K562 (cell line): ENCODE measurements at regions not wholly inside any gene's neighbourhood (a gene's known extent, or its start where the extent isn't known, plus 50 kb on each side); places are given as distances from the start of the nearest gene placed in this dataset.

Experiments
- ATAC-seq: fragments of 200-7000 bp; cut with Tn5 transposase; 3 replicates; pipeline ENCODE4 v1.9.1; 2020; ENCODE audit warnings: moderate library complexity
- BruUV-seq: library from RNA; stranded (reverse); fragments of 400-500 nt; replicated peaks from 2 replicates; lab custom pipeline; 2021; lab: Mats Ljungman, UMichigan
- CTCF ChIA-PET: fragments of 300-600 bp; formaldehyde crosslinking; extraction: SDS; loops from one replicate; lab custom pipeline; 2021; ENCODE audit warnings: low intra/inter-chr PET ratio; lab: Yijun Ruan, JAX
- POLR2A ChIA-PET: fragments of 300-600, 350-650 bp; sonication (Branson Sonifier 250); formaldehyde crosslinking; extraction: SDS; loops from one replicate; lab custom pipeline; 2021; ENCODE audit warnings: antibody characterized with exemption, inconsistent platforms; lab: Yijun Ruan, JAX
- DNase-seq, 4 experiments: peaks; one replicate each; pipeline versions ENCODE4 v3.0.0 to v3.0.0-alpha.2; 2011 to 2018; ENCODE audit warnings: low spot score in 3 of 4, mixed read lengths in 3 of 4; ENCODE audit errors: extremely low read depth in 1 of 4
- FAIRE-seq: peaks from 2 replicates; lab custom pipeline; 2011; peaks lifted over from hg19 to GRCh38; lab: Jason Lieb, UNC
- H2AFZ ChIP-seq: 2 replicates; pipeline ENCODE4 v1.6.0; 2011; ENCODE audit warnings: low read depth, low read length, control low read depth, inconsistent platforms
- H3K27ac ChIP-seq: fragments of 200-600 bp; 3 replicates; pipeline ENCODE4 v1.8.0; 2011; ENCODE audit warnings: low read depth, mild to moderate bottlenecking, control low read depth, inconsistent platforms, low read length, moderate library complexity, mixed read lengths; ENCODE audit errors: extremely low read depth
- H3K27me3 ChIP-seq, 2 experiments: fragments of 300-600 bp in 1 of 2; 2 replicates in 1 of 2; 3 replicates in 1 of 2; pipeline versions ENCODE4 v1.6.0 to v1.8.0; 2011; ENCODE audit warnings: inconsistent platforms in 2 of 2, low read length in 2 of 2, mild to moderate bottlenecking in 1 of 2, mixed read lengths in 1 of 2, moderate library complexity in 1 of 2; ENCODE audit not compliant: control insufficient read depth in 2 of 2, insufficient read depth in 2 of 2
- H3K36me3 ChIP-seq: fragments of 300-600 bp; 3 replicates; pipeline ENCODE4 v1.8.0; 2011; ENCODE audit warnings: mild to moderate bottlenecking, low read length, inconsistent platforms; ENCODE audit not compliant: control insufficient read depth, insufficient read depth
- H3K4me1 ChIP-seq, 2 experiments: fragments of 200-600 bp in 1 of 2; replicated peaks in 1 of 2; 2 replicates in 1 of 2; 3 replicates in 1 of 2; pipeline versions ENCODE4 v1.5.1 to v1.8.0; 2011; ENCODE audit warnings: inconsistent platforms in 2 of 2, low read length in 2 of 2, mild to moderate bottlenecking in 1 of 2, mixed read lengths in 1 of 2, moderate library complexity in 1 of 2; ENCODE audit not compliant: control insufficient read depth in 2 of 2, insufficient read depth in 2 of 2
- H3K4me2 ChIP-seq: 2 replicates; pipeline ENCODE4 v1.6.1; 2011; ENCODE audit warnings: low read length, control low read depth, inconsistent platforms, mixed read lengths; ENCODE audit not compliant: insufficient read depth
- H3K4me3 ChIP-seq: fragments of 200-600 bp; sonication (generic), shearing (Covaris generic); 2 replicates; pipeline ENCODE4 v1.5.1; 2016; ENCODE audit warnings: control low read depth, inconsistent platforms
- H3K79me2 ChIP-seq: fragments of 200-600 bp; 3 replicates; pipeline ENCODE4 v1.8.0; 2011; ENCODE audit warnings: low read length, inconsistent platforms; ENCODE audit not compliant: control insufficient read depth, insufficient read depth
- H3K9ac ChIP-seq, 2 experiments: 2 replicates each; pipeline versions ENCODE4 v1.6.0 to v1.6.1; 2011; ENCODE audit warnings: low read depth in 2 of 2, low read length in 2 of 2, control low read depth in 1 of 2, inconsistent platforms in 1 of 2, mild to moderate bottlenecking in 1 of 2, mixed read lengths in 1 of 2; ENCODE audit not compliant: insufficient read depth in 1 of 2
- H3K9me1 ChIP-seq: one replicate; pipeline ENCODE4 v1.6.0; 2011; ENCODE audit warnings: inconsistent platforms, mild to moderate bottlenecking, low read length, moderate library complexity; ENCODE audit not compliant: control insufficient read depth, insufficient read depth
- H3K9me3 ChIP-seq: replicated peaks from 2 replicates; pipeline ENCODE4 v1.5.1; 2011; ENCODE audit warnings: low read depth, low read length, inconsistent platforms; ENCODE audit not compliant: control insufficient read depth, insufficient read depth
- H4K20me1 ChIP-seq: replicated peaks from 2 replicates; pipeline ENCODE4 v1.6.1; 2011; ENCODE audit warnings: low read length, inconsistent platforms, mixed read lengths; ENCODE audit not compliant: control insufficient read depth, insufficient read depth
- ARHGAP35 ChIP-seq: fragments of 450-650 bp; IDR thresholded peaks from 2 replicates; pipeline ENCODE4 v1.6.1; 2018; ENCODE audit not compliant: partially characterized antibody
- ERF ChIP-seq: fragments of 450-650 bp; formaldehyde crosslinking; IDR thresholded peaks from 2 replicates; pipeline ENCODE4 v1.4.0; 2020; ENCODE audit warnings: mild to moderate bottlenecking, mixed read lengths
- NCOA4 ChIP-seq: fragments of 450-650 bp; IDR thresholded peaks from 2 replicates; pipeline ENCODE4 v1.6.1; 2018; ENCODE audit warnings: mild to moderate bottlenecking; ENCODE audit not compliant: partially characterized antibody
- SIN3A ChIP-seq, 2 experiments: fragments of 150-350 bp in 1 of 2; IDR thresholded peaks; 2 replicates each; pipeline ENCODE4 v1.6.1; 2011 to 2016; ENCODE audit warnings: borderline replicate concordance in 2 of 2, low read depth in 2 of 2, low read length in 2 of 2, mild to moderate bottlenecking in 2 of 2, moderate library complexity in 2 of 2; ENCODE audit not compliant: control insufficient read depth in 1 of 2
- SP2 ChIP-seq: IDR thresholded peaks from 2 replicates; pipeline ENCODE4 v1.6.1; 2011; ENCODE audit warnings: mild to moderate bottlenecking, low read depth, low read length, moderate library complexity; ENCODE audit not compliant: poor library complexity, severe bottlenecking; ENCODE audit errors: extremely low read depth
- TRIM28 ChIP-seq: fragments of 450-650 bp; IDR thresholded peaks from 2 replicates; pipeline ENCODE4 v1.6.1; 2017
- WGBS: fragments of 100-300 bp; shearing (Covaris generic); methylation state at CpG from one replicate; pipeline ENCODE4 v1.1.6; 2016; ENCODE audit warnings: low coverage, mixed read lengths; ENCODE audit not compliant: insufficient coverage; ENCODE audit errors: missing lambda C conversion rate; 5-methylcytosine and 5-hydroxymethylcytosine counted together
- in situ Hi-C: fragments of 300-500 bp; cut with MboI; formaldehyde crosslinking; loops from 4 replicates; pipeline ENCODE4 v1.15.0; 2018; ENCODE audit warnings: inconsistent platforms, mixed read lengths
- intact Hi-C: fragments of 100-400 bp; cut with micrococcal nuclease; formaldehyde crosslinking; loops from 2 replicates; pipeline ENCODE4 v1.14.2; 2022
- TF ChIP-seq, protein P1 (sequence below): fragments of 450-650 bp; conservative IDR thresholded peaks from 2 replicates; pipeline ENCODE4 v1.6.1; 2016; ENCODE audit warnings: missing genetic modification characterization, low read depth, mild to moderate bottlenecking, missing compliant biosample characterization, moderate library complexity

GRCh38 chr7:46177821-46178220 is 256.7 kb upstream of the IGFBP3 start:
- H3K9me1 ChIP-seq, result no peaks in the 10 kb centered on the region
- no peak overlapping the region for H3K4me3 ChIP-seq
- intact Hi-C loops, result no loop called here
- DNase-seq (no peak), ATAC-seq (no peak), FAIRE-seq (no peak)
- H4K20me1 ChIP-seq, result no peaks in the 10 kb centered on the region
- POLR2A ChIA-PET, result no interaction called here
- H3K36me3 ChIP-seq, result no peaks in the 10 kb centered on the region
- no peak overlapping the region for H3K27ac ChIP-seq
- no peaks in the 10 kb centered on the region for H3K4me1 ChIP-seq
- in situ Hi-C loops, result no loop called here
- no TSS peak for BruUV-seq
- TF ChIP-seq ARHGAP35 (no peak), TRIM28 (no peak), ERF (CRISPR knock-in tag) (no peak), SP2 (no peak), NCOA4 (no peak), SIN3A (IDR thresholded peaks at IDR 0.05; ENCODE audit: borderline replicate concordance in 2 of 2, control insufficient read depth in 1 of 2, low read depth in 2 of 2, low read length in 2 of 2) (no peak)
- TF ChIP-seq, protein P1, sequence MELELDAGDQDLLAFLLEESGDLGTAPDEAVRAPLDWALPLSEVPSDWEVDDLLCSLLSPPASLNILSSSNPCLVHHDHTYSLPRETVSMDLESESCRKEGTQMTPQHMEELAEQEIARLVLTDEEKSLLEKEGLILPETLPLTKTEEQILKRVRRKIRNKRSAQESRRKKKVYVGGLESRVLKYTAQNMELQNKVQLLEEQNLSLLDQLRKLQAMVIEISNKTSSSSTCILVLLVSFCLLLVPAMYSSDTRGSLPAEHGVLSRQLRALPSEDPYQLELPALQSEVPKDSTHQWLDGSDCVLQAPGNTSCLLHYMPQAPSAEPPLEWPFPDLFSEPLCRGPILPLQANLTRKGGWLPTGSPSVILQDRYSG, result no peak
- no peaks in the 10 kb centered on the region for H3K27me3 ChIP-seq
- no peak overlapping the region for H3K9ac ChIP-seq
- H3K79me2 ChIP-seq, result no peaks in the 10 kb centered on the region
- no peak overlapping the region for H3K4me2 ChIP-seq
- H2AFZ ChIP-seq, result no peak overlapping the region
- 0% methylated on average over 2 of the region's 2 CpGs for WGBS
- CTCF ChIA-PET, result no interaction called here
- no peaks in the 10 kb centered on the region for H3K9me3 ChIP-seq
